ENCODE measurements at regions not wholly inside any gene's neighbourhood (a gene's known extent, or its start where the extent isn't known, plus 50 kb on each side); places are given as distances from the start of the nearest gene placed in this dataset.

GRCh38 chr20:50344232-50345071 lies 153.8 kb downstream of the CEBPB start:
- no peak for DNase-seq

- no peak for DNase-seq
These were observed 155.2 kb downstream of the CEBPB start for GRCh38 chr20:50345712-50346373.

DNA sequence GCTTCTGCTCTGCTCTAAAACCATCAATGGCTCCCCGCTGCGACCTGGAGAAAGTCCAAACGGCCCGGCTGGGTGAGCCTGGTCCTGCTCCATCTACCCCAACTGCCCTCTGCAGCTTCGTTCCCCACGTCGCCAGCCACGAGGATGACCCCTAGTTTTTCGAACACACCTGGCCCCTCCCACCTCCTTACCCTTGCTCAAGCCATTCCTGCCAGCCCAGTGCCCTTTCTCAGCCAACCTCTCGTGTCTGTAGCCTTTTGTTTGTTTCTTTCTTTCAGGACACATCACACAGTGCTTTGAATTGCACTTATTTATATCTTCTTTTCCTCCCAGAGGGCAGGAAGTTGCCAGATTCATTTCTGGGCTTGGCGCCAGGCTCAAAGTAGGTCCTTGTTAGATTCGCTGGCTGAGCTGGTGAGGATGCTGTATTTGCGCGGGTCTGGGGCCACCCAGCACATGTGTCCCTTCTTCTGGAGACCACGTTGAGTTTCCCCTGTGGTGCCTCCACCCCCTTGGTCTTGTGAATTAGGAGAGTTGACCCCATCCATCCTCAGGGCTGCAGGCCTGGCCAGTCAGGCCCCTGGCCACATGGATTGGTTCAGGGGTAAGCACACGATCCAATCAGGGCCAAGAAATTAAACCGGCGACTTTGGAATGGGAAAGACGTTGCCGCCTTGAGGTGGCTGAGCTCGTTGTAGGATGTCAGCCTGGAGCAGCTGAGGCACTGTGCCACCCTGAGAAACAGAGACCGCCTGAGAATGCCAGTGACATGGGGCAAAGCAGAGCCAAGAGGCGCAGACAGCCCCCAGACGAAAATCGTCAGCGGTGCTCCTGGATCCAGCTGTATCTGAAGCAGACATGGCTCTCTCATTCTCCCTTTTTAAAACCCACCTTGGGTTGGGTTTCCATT lies 156.0 kb downstream of the CEBPB start:
- DNase-seq, result peak; percentile 90

- no peak for DNase-seq
These were observed 156.8 kb downstream of the CEBPB start for GRCh38 chr20:50347284-50348063.

- no peak for DNase-seq
These were observed 157.5 kb downstream of the CEBPB start for GRCh38 chr20:50348096-50348495.

GRCh38 chr20:50350510-50351249 lies 159.5 kb upstream of the PTPN1 start:
- DNase-seq, result no peak

GRCh38 chr20:50351541-50351940 lies 158.6 kb upstream of the PTPN1 start:
- no peak for DNase-seq

DNA sequence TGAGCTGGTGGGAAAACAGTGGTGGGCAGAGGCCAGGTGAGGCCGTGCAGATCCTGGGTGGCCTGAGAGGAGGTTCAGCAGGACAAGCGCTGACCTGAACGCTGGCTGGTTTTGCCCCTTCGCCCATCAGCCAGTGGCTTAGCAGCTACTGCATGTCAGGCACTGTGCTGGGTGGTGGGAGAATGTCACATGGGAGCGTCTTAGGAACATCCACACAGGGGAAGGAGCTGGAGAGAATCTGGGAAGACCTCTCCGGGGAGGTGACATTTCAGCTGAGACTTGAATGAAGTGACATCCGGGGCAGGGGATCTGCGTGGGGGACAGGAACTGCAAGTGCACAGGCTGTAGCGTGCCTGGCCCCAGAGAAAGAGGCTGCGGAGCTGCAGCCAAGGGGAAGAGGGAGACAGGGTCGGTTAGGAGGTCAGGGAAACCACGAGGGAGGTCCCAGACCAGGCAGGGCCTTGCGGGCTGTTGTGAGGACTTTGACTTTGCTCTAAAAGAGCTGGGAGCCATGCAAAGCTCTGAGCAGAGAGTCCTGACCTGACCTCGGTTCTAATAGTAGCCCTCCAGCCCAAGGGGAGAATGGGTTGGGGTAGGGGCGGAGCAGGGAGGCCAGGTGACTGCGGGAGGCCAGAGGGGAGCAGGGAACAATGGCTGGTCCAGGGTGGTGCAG lies 156.8 kb upstream of the PTPN1 start:
- DNase-seq, result no peak

DNA sequence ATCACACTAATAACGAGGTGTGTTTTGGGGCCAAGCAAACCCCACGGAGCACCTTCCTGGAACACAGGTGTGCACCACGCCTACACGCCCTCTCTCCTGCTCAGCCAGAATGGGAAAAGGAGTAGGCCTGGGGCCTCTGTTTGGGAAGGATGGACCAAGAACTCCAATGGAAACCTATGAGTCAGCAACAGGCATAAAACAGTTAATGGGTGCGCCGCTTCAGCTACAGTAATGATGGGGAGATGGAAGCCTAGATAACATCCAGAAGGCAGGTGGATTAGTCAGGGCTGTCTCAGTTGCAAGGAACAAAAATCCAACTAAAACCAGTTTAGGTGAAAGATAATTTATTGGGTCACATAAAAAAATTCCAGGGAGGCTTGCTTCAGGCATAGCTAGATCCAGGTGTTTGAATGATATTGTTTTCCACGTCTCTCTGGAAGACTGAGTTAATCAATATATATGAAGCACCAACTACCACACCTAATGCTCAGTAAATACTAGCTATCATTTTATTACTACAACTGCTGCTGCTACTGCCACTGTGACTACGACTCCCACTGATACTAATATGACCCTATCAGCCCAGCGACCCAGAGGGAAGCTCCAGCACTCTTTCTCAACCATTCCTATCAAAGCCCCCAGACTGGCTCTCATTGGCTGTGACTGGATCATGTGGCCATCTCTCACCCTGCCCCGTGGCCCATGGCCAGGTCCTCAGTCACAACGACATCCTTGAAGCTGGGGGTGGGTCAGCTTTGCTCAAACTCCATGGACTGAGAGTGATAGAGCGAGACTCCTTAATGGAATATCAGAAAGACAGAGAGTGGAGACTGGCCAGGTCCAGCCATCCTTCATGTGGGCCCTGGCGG lies 155.2 kb upstream of the PTPN1 start:
- no peak for DNase-seq

DNA sequence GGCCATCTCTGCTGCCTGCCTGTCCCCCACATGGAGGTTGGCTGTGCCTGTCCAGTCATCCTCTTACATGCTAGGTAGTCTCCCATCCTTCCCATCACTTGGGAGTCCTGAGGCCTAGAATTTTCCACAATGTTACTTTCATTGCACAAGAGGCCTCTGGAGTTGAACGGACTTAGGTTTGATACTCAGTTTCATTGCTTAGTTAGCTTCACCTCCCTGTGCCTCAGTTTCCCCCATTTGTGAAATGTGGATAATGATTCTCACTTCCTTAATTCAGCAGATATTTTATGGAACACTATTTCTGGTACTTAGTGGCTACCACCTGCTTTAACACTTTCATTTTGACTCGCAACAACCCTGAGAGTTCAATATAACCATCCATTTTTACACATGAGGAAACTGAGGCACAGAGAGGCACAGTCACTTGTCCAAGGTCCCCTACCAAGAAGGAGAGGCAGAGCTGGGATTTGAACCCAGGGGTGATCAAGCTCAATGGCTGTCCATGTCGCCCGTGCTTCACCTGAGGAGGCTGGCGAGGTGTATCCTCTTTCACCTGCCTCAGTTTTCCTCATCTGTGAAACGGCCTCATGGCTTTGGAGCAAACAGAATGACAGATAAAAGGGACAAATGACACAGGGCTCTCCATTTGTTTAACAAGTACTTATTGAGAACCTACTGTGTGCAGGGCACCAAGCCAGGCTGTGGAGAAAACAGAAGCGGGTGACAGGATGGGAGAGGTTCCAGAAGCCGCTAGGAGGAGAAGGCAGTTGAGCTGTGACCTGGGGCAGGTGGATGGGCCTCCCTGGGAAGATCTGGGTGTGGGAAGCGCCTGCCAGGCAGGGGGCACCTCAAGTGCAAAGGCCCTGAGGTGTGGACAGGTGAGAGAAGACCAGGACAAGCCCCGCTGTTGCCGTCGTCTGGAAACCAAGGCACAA lies 154.3 kb upstream of the PTPN1 start:
- DNase-seq, result no peak

GRCh38 chr20:50356525-50356885 lies 153.7 kb upstream of the PTPN1 start:
- no peak for DNase-seq

GRCh38 chr20:50356962-50357782 lies 153.0 kb upstream of the PTPN1 start:
- DNase-seq, result no peak

DNA sequence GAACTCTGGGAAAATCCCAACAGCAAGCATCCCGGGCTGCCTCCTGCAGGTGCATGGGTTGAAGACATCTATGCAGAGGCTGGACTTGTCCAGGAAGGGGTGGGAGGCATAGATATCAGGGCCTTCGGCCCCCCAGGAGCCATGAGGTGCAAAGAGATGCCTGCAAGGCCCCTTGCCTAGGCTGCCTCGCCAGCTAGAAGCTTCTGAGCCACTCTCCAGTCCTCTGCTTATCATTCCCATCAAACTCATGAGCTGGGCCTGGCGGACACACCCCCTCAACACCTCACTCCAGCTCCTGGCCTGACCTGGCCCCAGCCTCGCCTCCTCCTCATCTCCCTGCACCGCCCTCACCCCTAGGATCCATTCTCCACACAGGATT lies 152.4 kb upstream of the PTPN1 start:
- no peak for DNase-seq

DNA sequence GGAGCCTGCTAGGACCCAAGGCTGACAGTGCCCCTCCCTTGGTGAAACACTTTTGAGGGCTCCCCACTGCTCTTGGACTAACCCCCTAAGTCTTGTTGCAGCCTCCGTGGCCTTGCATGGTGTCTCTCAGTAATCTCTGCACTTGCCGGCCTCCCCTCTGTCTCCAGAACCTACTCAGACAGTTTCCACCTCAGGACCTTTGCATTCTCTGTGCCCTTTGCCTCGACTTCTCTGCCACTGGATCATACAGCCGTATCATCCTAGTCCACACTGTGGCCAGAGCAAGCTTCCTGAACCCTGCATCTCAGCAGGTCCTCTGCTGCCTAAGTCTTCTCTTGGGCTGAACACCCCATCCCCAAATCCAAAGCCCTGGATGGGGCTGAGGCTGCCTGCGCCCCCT lies 152.0 kb upstream of the PTPN1 start:
- no peak for DNase-seq

GRCh38 chr20:50358971-50359370 lies 151.2 kb upstream of the PTPN1 start:
- DNase-seq, result no peak

DNA sequence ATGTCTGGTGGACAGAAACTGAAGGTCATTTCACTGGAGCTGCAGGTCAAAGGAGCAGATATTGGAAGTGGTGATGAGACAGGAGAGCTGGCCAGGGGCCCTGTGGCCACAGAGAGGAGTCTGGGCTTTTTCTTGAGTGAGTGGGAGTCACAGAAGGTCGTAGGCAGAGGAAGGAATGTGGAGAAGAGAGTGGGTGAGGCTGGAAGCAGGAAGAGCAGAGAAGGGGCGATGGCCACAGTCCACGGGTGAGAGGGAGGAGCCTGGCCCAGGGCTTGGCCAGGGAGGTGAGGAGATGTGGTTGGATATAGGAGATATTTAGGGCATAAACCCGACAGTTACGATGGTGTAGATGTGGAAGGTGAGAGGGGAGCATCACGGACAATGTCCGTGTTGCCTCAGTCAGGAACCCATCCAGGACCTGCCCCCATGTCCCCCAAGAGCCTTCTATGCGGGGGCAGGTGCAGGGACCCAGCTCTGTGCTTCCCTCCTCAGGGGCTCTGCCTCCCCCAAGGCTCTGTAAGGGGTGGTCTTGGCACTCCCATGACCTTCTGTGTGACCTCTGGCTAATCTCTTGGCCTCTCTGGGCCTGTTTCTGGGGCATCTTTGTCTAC lies 150.5 kb upstream of the PTPN1 start:
- DNase-seq, result no peak

DNA sequence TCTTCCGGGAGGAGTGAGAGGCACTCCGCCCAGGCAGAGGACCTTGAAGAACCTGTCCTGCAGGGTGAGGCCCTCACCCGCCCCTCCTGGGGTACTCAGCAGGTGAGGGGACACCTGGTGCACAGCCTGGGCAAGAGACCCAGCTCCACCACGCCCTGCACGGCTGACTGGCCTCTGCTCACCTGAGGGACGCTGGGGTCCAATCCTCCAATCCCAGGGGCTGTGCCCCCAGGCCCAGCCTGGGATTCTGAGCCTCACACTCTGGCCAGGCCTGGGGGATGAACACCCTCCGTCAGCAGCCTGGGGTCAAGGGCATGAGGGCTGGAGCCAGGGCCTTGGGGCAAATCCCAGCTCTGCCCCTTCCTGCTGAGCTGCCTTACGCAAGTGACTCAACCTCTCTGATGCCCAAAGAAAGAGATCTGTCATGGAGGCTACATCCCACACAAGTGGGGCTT lies 149.9 kb upstream of the PTPN1 start:
- no peak for DNase-seq

DNA sequence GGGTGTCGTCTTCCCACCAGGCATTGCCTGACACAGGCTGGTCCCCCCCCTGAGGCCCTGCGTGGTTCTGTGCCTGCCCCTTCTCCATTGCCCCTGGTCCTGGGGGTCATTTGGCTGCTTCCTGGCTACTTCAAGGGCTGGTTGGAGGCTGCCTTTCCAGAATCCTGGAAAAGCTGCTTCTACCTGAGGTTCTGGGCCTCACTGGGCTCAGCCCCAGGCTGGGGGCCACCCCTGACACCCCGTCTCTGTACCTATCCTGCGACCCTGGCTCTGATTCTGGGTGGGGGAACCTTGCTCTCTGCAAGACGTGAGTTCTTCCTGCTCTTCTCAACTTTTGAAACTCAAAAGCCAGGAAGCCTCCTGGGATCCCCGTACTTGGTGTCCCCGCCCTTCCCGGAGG lies 149.3 kb upstream of the PTPN1 start:
- DNase-seq, result no peak

Data from femur (tissue), 1 donor.